ENCODE measurements at regions not wholly inside any gene's neighbourhood (a gene's known extent, or its start where the extent isn't known, plus 50 kb on each side); places are given as distances from the start of the nearest gene placed in this dataset.

DNA sequence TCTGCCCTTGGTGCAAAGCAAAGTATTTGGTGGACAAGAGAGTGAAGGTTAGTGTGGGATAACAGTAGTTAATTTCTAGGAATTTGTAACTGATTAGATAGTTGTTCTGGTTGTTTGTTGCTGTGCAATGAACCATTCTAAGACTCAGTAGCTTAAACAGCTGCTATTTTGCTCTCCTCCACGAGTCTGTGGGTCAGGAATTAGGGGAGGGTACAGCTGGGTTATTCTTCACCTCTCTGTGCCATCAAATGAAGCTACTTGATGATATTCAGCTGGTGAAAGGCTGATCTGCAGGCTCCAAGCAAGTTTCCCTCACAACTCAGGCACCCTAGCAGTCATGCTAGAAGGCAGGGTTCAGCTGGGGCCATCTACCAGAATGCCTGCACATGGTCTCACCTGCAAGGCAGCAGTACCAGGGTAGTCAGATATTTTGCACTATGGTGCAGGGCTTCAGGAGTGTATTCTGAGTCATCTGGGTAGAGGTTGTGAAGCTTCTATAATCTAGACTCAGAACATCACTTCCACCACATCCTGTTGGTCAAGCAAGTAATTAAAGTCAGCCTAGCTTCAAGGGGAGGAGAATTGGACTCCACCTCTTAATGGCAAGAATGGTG lies 159.5 kb upstream of the SLC28A3 start:
- WGBS = 17% methylated on average over 1 of the region's 1 CpG
- Histone ChIP-seq H3K18ac (ENCODE audit: low read depth in 1 of 2, low read length in 2 of 2) (no peak overlapping the region), H3K27ac (ENCODE audit: low read length, poor library complexity, severe bottlenecking) (no peak overlapping the region), H2AFZ (ENCODE audit: low read depth, low read length) (no peak overlapping the region), H2AK5ac (ENCODE audit: low read length, severe bottlenecking) (no peak overlapping the region), H4K8ac (ENCODE audit: low read length) (no peak overlapping the region), H3K4me2 (ENCODE audit: low read length, poor library complexity, severe bottlenecking) (no peak overlapping the region), H3K4me1 (ENCODE audit: control insufficient read depth, insufficient read depth, low read depth, low read length) (no peaks in the 10 kb centered on the region), H3K4me3 (ENCODE audit: insufficient read depth in 1 of 2, low read depth in 1 of 2, low read length in 2 of 2) (no peak overlapping the region), H3K79me1 (replicated peaks; ENCODE audit: low read length, poor library complexity, severe bottlenecking) (no peaks in the 10 kb centered on the region), H3K9ac (ENCODE audit: low read length) (no peak overlapping the region), H3K14ac (ENCODE audit: low read length in 2 of 2) (no peak overlapping the region), H3K27me3 (ENCODE audit: control insufficient read depth in 1 of 2, insufficient read depth in 1 of 2, low read length in 2 of 2) (no peaks in the 10 kb centered on the region), H3K36me3 (ENCODE audit: control insufficient read depth in 1 of 2, insufficient read depth in 2 of 2, low read depth in 1 of 2, low read length in 2 of 2) (no peaks in the 10 kb centered on the region), H3K23ac (ENCODE audit: low read length in 2 of 2) (no peak overlapping the region), H3K9me3 (ENCODE audit: control insufficient read depth, low read length) (peaks cover 2% of the 10 kb centered on the region), H2BK12ac (ENCODE audit: low read length in 2 of 2) (no peak overlapping the region), H2BK15ac (ENCODE audit: low read depth, poor library complexity, severe bottlenecking) (no peak overlapping the region), H2BK5ac (ENCODE audit: low read depth, low read length, poor library complexity, severe bottlenecking) (no peak overlapping the region), H4K91ac (ENCODE audit: low read length) (no peak overlapping the region), H3K4ac (ENCODE audit: low read depth in 1 of 2, low read length in 2 of 2) (no peak overlapping the region), H2BK120ac (ENCODE audit: low read depth, low read length) (no peak overlapping the region)
- DNase-seq = no peak

GRCh38 chr9:84500826-84501225 lies 160.3 kb upstream of the SLC28A3 start:
- no peak overlapping the region for H2BK5ac ChIP-seq (ENCODE audit: low read depth, low read length, poor library complexity, severe bottlenecking)
- H3K27me3 ChIP-seq (ENCODE audit: control insufficient read depth in 1 of 2, insufficient read depth in 1 of 2, low read length in 2 of 2) = no peaks in the 10 kb centered on the region
- H4K8ac ChIP-seq (ENCODE audit: low read length) = no peak overlapping the region
- peaks cover 4% of the 10 kb centered on the region for H3K9me3 ChIP-seq (ENCODE audit: control insufficient read depth, low read length)
- no peak overlapping the region for H2AK5ac ChIP-seq (ENCODE audit: low read length, severe bottlenecking)
- no peak overlapping the region for H3K14ac ChIP-seq (ENCODE audit: low read length in 2 of 2)
- H3K4me3 ChIP-seq (ENCODE audit: insufficient read depth in 1 of 2, low read depth in 1 of 2, low read length in 2 of 2) = no peak overlapping the region
- no peak overlapping the region for H3K18ac ChIP-seq (ENCODE audit: low read depth in 1 of 2, low read length in 2 of 2)
- no peak overlapping the region for H2AFZ ChIP-seq (ENCODE audit: low read depth, low read length)
- H3K36me3 ChIP-seq (ENCODE audit: control insufficient read depth in 1 of 2, insufficient read depth in 2 of 2, low read depth in 1 of 2, low read length in 2 of 2) = no peaks in the 10 kb centered on the region
- H3K4me1 ChIP-seq (ENCODE audit: control insufficient read depth, insufficient read depth, low read depth, low read length) = no peaks in the 10 kb centered on the region
- H3K4ac ChIP-seq (ENCODE audit: low read depth in 1 of 2, low read length in 2 of 2) = no peak overlapping the region
- H3K79me1 ChIP-seq (replicated peaks; ENCODE audit: low read length, poor library complexity, severe bottlenecking) = no peaks in the 10 kb centered on the region
- no peak overlapping the region for H2BK12ac ChIP-seq (ENCODE audit: low read length in 2 of 2)
- H3K27ac ChIP-seq (ENCODE audit: low read length, poor library complexity, severe bottlenecking) = no peak overlapping the region
- H2BK15ac ChIP-seq (ENCODE audit: low read depth, poor library complexity, severe bottlenecking) = no peak overlapping the region
- no peak overlapping the region for H3K4me2 ChIP-seq (ENCODE audit: low read length, poor library complexity, severe bottlenecking)
- H3K23ac ChIP-seq (ENCODE audit: low read length in 2 of 2) = no peak overlapping the region
- 64% methylated on average over 3 of the region's 3 CpGs for WGBS
- DNase-seq = no peak
- H2BK120ac ChIP-seq (ENCODE audit: low read depth, low read length) = no peak overlapping the region
- no peak overlapping the region for H4K91ac ChIP-seq (ENCODE audit: low read length)
- no peak overlapping the region for H3K9ac ChIP-seq (ENCODE audit: low read length)

DNA sequence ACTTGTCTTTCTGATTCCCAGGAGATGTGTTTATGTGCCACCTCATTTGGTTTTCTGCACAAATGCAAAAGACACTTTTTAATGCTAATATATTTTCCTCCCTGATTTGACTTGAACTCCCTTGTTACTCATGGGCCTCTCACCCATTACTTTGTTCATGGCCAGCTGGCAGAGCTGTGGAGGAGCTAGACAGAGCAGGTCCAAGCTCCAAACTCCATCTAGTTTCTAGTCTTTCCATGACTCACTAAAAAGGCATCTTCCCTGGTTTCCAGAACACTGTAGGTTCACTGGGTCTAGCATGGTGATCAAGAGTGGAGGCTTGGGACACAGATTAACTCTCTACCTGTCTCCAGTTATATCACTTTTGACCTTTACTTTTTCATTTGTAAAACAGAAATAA lies 161.0 kb upstream of the SLC28A3 start:
- DNase-seq = no peak
- Histone ChIP-seq H3K4me2 (ENCODE audit: low read length, poor library complexity, severe bottlenecking) (no peak overlapping the region), H3K27ac (ENCODE audit: low read length, poor library complexity, severe bottlenecking) (no peak overlapping the region), H3K4me1 (ENCODE audit: control insufficient read depth, insufficient read depth, low read depth, low read length) (no peaks in the 10 kb centered on the region), H3K27me3 (ENCODE audit: control insufficient read depth in 1 of 2, insufficient read depth in 1 of 2, low read length in 2 of 2) (no peaks in the 10 kb centered on the region), H3K23ac (ENCODE audit: low read length in 2 of 2) (no peak overlapping the region), H3K36me3 (ENCODE audit: control insufficient read depth in 1 of 2, insufficient read depth in 2 of 2, low read depth in 1 of 2, low read length in 2 of 2) (no peaks in the 10 kb centered on the region), H3K18ac (ENCODE audit: low read depth in 1 of 2, low read length in 2 of 2) (no peak overlapping the region), H3K4ac (ENCODE audit: low read depth in 1 of 2, low read length in 2 of 2) (no peak overlapping the region), H2AK5ac (ENCODE audit: low read length, severe bottlenecking) (no peak overlapping the region), H3K79me1 (replicated peaks; ENCODE audit: low read length, poor library complexity, severe bottlenecking) (no peaks in the 10 kb centered on the region), H2BK15ac (ENCODE audit: low read depth, poor library complexity, severe bottlenecking) (no peak overlapping the region), H4K8ac (ENCODE audit: low read length) (no peak overlapping the region), H3K9me3 (ENCODE audit: control insufficient read depth, low read length) (peaks cover 11% of the 10 kb centered on the region), H4K91ac (ENCODE audit: low read length) (no peak overlapping the region), H2AFZ (ENCODE audit: low read depth, low read length) (no peak overlapping the region), H2BK12ac (ENCODE audit: low read length in 2 of 2) (no peak overlapping the region), H3K4me3 (ENCODE audit: insufficient read depth in 1 of 2, low read depth in 1 of 2, low read length in 2 of 2) (no peak overlapping the region), H2BK120ac (ENCODE audit: low read depth, low read length) (no peak overlapping the region), H2BK5ac (ENCODE audit: low read depth, low read length, poor library complexity, severe bottlenecking) (no peak overlapping the region), H3K9ac (ENCODE audit: low read length) (no peak overlapping the region), H3K14ac (ENCODE audit: low read length in 2 of 2) (no peak overlapping the region)

DNA sequence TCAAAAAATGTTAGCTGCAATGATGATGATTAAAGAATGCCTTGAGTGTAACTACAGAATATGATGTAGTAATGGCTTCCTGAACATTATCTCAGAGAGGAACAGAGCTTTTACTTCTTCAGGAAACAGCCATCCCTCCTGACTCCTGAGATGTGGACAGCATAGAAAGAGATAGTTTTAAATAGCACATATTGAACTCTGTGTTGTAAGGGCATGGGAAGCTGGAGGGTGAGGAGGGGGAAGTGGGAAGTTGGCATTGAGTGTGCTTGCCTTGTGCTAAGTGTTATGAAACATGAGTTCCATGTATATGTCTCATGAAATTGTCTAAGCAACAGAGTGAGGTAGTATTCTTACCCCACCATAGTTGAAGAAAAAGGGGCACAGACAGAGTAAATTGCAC lies 161.5 kb upstream of the SLC28A3 start:
- Histone ChIP-seq H2AK5ac (ENCODE audit: low read length, severe bottlenecking) (no peak overlapping the region), H3K18ac (ENCODE audit: low read depth in 1 of 2, low read length in 2 of 2) (no peak overlapping the region), H3K4ac (ENCODE audit: low read depth in 1 of 2, low read length in 2 of 2) (no peak overlapping the region), H4K91ac (ENCODE audit: low read length) (no peak overlapping the region), H3K79me1 (replicated peaks; ENCODE audit: low read length, poor library complexity, severe bottlenecking) (no peaks in the 10 kb centered on the region), H3K27ac (ENCODE audit: low read length, poor library complexity, severe bottlenecking) (no peak overlapping the region), H2BK120ac (ENCODE audit: low read depth, low read length) (no peak overlapping the region), H3K4me3 (ENCODE audit: insufficient read depth in 1 of 2, low read depth in 1 of 2, low read length in 2 of 2) (no peak overlapping the region), H3K9me3 (ENCODE audit: control insufficient read depth, low read length) (peaks cover 15% of the 10 kb centered on the region), H2BK12ac (ENCODE audit: low read length in 2 of 2) (no peak overlapping the region), H2BK15ac (ENCODE audit: low read depth, poor library complexity, severe bottlenecking) (no peak overlapping the region), H2AFZ (ENCODE audit: low read depth, low read length) (no peak overlapping the region), H3K14ac (ENCODE audit: low read length in 2 of 2) (no peak overlapping the region), H3K9ac (ENCODE audit: low read length) (no peak overlapping the region), H3K27me3 (ENCODE audit: control insufficient read depth in 1 of 2, insufficient read depth in 1 of 2, low read length in 2 of 2) (no peaks in the 10 kb centered on the region), H2BK5ac (ENCODE audit: low read depth, low read length, poor library complexity, severe bottlenecking) (no peak overlapping the region), H3K36me3 (ENCODE audit: control insufficient read depth in 1 of 2, insufficient read depth in 2 of 2, low read depth in 1 of 2, low read length in 2 of 2) (no peaks in the 10 kb centered on the region), H3K23ac (ENCODE audit: low read length in 2 of 2) (no peak overlapping the region), H3K4me2 (ENCODE audit: low read length, poor library complexity, severe bottlenecking) (no peak overlapping the region), H4K8ac (ENCODE audit: low read length) (no peak overlapping the region), H3K4me1 (ENCODE audit: control insufficient read depth, insufficient read depth, low read depth, low read length) (no peaks in the 10 kb centered on the region)
- no peak for DNase-seq
